Gastroesophageal sphincter (tissue), 4 donors: ENCODE measurements at regions not wholly inside any gene's neighbourhood (a gene's known extent, or its start where the extent isn't known, plus 50 kb on each side); places are given as distances from the start of the nearest gene placed in this dataset.

Experiments used
- ATAC-seq: fragments of 150-250 bp; one replicate; pipeline ENCODE4 v1.9.1; 2016; ENCODE audit warnings: mild to moderate bottlenecking, moderate library complexity
- H3K27ac ChIP-seq, 4 donors: fragments of 200-600 bp; sonication (generic) in 3 of 4; 1 replicate in 3 of 4; 2 replicates in 1 of 4; pipeline ENCODE4 v1.5.1; 2016 to 2019
- H3K27me3 ChIP-seq: fragments of 200-600 bp; sonication (generic); one replicate; pipeline ENCODE4 v1.5.1; 2019
- H3K36me3 ChIP-seq, 2 donors: fragments of 200-600 bp; sonication (generic); one replicate each; pipeline ENCODE4 v1.5.1; 2019; ENCODE audit warnings: control low read depth in 1 of 2
- H3K4me1 ChIP-seq, 3 donors: fragments of 200-600 bp; sonication (generic); 1 replicate in 2 of 3; 2 replicates in 1 of 3; pipeline ENCODE4 v1.5.1; 2016 to 2019; ENCODE audit warnings: control low read depth in 2 of 3
- H3K4me3 ChIP-seq, 2 donors: fragments of 200-600 bp; sonication (generic); one replicate each; pipeline ENCODE4 v1.5.1; 2019; ENCODE audit warnings: mild to moderate bottlenecking in 1 of 2, moderate library complexity in 1 of 2
- H3K9me3 ChIP-seq, 3 donors: fragments of 200-600 bp; sonication (generic); one replicate each; pipeline ENCODE4 v1.5.1; 2017 to 2019; ENCODE audit warnings: control low read depth in 2 of 3
- EP300 ChIP-seq: sonication (generic); formaldehyde crosslinking; IDR thresholded peaks from one replicate; pipeline ENCODE4 v1.6.1; 2017; ENCODE audit warnings: antibody characterized with exemption, mild to moderate bottlenecking
- POLR2A ChIP-seq, 2 donors: fragments of 450-650 bp; IDR thresholded peaks; one replicate each; pipeline ENCODE4 v1.6.1; 2017; ENCODE audit warnings: antibody characterized with exemption in 2 of 2, mild to moderate bottlenecking in 2 of 2, moderate library complexity in 1 of 2
- POLR2AphosphoS5 ChIP-seq: sonication (generic); formaldehyde crosslinking; IDR thresholded peaks from one replicate; pipeline ENCODE4 v1.6.1; 2017; ENCODE audit warnings: antibody characterized with exemption
- WGBS, 2 donors: methylation state at CpG; one replicate each; pipeline ENCODE4 v1.1.5; 2018; ENCODE audit warnings: low coverage in 1 of 2; 5-methylcytosine and 5-hydroxymethylcytosine counted together
- TF ChIP-seq, protein P1 (sequence below), 4 experiments: fragments of 200-600 bp in 2 of 4; fragments of 450-650 bp in 2 of 4; sonication (generic) in 1 of 4; IDR thresholded peaks; one replicate each; pipeline ENCODE4 v1.5.1; 2017 to 2019; ENCODE audit warnings: antibody characterized with exemption in 4 of 4, mild to moderate bottlenecking in 2 of 4, moderate library complexity in 2 of 4

DNA sequence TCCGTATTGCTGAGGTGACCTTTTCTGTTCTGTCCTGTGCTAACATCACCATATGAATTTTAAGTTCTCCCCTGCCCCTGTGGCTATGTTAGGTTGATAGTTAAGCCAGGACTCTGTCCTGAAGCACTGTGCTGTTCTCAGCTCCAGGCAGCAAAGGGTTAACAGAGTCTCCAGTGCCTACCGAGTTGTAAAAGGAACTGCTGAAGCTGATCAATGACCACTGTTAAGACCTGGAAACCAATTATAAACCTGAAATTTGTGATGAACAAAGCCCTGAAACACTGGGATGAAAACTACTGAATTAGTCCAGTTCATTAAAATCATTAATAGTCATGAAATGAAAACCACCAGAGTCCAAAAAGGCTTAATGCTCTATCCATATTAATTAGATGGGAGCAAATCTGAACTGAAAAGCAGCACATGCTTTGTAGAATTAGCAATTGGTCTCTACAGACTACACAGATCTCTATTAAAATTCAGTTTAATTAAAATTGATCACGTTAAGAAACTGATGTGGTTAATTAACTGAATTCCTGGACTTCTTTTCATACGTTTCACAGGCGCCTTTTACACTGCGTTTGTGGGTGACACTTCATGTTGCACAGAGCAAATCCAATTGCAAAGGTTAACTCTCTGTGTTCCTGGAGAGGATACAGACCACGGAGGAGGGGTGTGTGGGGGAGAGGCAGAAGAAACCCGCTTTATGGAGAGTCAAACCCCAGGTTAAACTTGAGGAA, 188.5 kb upstream of the MPPED2 start:
- no peak for TF ChIP-seq EP300
- TF ChIP-seq POLR2AphosphoS5: no peak
- no peak for TF ChIP-seq POLR2A (IDR thresholded peaks at IDR 0.05)
- TF ChIP-seq, protein P1, sequence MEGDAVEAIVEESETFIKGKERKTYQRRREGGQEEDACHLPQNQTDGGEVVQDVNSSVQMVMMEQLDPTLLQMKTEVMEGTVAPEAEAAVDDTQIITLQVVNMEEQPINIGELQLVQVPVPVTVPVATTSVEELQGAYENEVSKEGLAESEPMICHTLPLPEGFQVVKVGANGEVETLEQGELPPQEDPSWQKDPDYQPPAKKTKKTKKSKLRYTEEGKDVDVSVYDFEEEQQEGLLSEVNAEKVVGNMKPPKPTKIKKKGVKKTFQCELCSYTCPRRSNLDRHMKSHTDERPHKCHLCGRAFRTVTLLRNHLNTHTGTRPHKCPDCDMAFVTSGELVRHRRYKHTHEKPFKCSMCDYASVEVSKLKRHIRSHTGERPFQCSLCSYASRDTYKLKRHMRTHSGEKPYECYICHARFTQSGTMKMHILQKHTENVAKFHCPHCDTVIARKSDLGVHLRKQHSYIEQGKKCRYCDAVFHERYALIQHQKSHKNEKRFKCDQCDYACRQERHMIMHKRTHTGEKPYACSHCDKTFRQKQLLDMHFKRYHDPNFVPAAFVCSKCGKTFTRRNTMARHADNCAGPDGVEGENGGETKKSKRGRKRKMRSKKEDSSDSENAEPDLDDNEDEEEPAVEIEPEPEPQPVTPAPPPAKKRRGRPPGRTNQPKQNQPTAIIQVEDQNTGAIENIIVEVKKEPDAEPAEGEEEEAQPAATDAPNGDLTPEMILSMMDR (IDR thresholded peaks at IDR 0.05): no peak
- H3K4me3 ChIP-seq: no peak overlapping the region
- no peaks in the 10 kb centered on the region for H3K36me3 ChIP-seq
- H3K9me3 ChIP-seq: no peaks in the 10 kb centered on the region
- H3K27me3 ChIP-seq: no peaks in the 10 kb centered on the region
- H3K27ac ChIP-seq: no peak overlapping the region
- WGBS, 2 donors: 38 to 58% methylated on average over 8 of the region's 8 CpGs
- ATAC-seq: no peak
- peaks cover 0 to 10% (median 0%) of the 10 kb centered on the region in 3 donors for H3K4me1 ChIP-seq

DNA sequence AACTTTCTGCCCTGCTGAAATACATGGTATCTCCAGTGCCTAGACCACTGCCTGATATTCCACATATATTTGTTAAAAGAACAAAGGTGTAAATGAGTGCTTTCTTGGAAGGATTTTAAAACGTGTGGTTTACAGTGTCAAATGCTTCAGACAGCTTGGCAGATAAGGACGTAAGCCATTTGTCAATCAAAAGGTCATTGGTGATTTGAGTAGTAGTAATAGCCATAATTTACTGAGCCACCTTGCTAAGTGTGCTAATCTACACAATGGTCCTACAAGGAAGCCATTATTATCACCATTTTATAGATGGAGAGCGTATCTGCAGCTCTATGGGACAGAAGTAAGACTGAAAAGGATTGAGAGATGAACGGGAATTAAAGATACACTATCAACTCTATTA, 186.8 kb upstream of the MPPED2 start:
- Histone ChIP-seq H3K9me3 (no peaks in the 10 kb centered on the region), H3K27me3 (no peaks in the 10 kb centered on the region), H3K4me3 (no peak overlapping the region), H3K36me3 (no peaks in the 10 kb centered on the region), H3K4me1 (peaks cover 0 to 10% (median 0%) of the 10 kb centered on the region in 3 donors), H3K27ac (no peak overlapping the region)
- ATAC-seq: no peak
- 78 to 83% methylated on average over 4 of the region's 4 CpGs for WGBS, 2 donors
- TF ChIP-seq, protein P1 (IDR thresholded peaks at IDR 0.05): no peak
- TF ChIP-seq POLR2AphosphoS5 (no peak), POLR2A (IDR thresholded peaks at IDR 0.05) (no peak), EP300 (no peak)

DNA sequence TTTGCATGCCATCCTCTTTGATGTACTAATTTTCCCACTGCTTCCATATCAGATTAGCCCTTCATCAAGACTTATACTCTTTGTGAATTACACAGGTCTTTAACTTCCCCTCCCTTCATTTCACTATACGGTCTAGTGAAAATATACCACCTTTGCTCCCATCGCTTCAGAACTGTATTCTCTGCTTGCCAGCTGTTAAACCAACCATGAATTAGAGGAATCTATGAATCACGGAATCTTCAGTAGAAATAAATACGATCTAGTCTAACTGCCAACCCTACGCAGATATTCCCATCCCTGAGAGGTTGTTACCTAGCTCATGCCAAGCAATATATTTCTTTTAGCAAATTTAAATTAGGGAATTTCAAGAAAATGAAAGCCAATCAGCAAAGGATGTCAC, 177.8 kb upstream of the MPPED2 start:
- Histone ChIP-seq H3K9me3 (peaks cover 0 to 19% (median 0%) of the 10 kb centered on the region in 3 donors), H3K27me3 (no peaks in the 10 kb centered on the region), H3K4me3 (no peak overlapping the region), H3K36me3 (no peaks in the 10 kb centered on the region), H3K4me1 (peaks cover 0 to 5% (median 0%) of the 10 kb centered on the region in 3 donors), H3K27ac (no peak overlapping the region)
- WGBS, 2 donors: 93 to 98% methylated on average over 5 of the region's 5 CpGs
- no peak for ATAC-seq
- TF ChIP-seq, protein P1 (IDR thresholded peaks at IDR 0.05): no peak
- TF ChIP-seq EP300: no peak
- TF ChIP-seq POLR2A (IDR thresholded peaks at IDR 0.05): no peak
- no peak for TF ChIP-seq POLR2AphosphoS5

DNA sequence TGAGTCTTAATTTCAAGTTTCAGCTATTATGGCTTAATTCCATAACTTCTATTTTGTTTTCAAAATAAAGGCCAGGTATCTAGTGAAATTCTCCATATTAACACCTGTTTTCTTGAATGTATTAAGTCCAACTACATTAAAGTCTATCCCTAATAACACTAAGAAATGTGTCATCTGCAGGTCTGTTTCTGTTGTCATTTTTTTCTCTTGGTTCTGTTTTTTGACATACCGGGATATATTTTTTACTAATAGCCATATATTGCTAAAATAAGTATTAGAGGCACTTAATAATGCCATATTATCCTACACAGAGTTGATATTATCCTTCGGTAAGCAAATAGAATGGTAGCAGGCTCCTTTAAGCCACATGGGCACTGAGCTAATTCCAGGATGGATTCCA, 176.0 kb upstream of the MPPED2 start:
- Histone ChIP-seq H3K36me3 (no peaks in the 10 kb centered on the region), H3K9me3 (peaks cover 0 to 19% (median 0%) of the 10 kb centered on the region in 3 donors), H3K4me3 (no peak overlapping the region), H3K4me1 (peaks cover 0 to 8% (median 0%) of the 10 kb centered on the region in 3 donors), H3K27ac (no peak overlapping the region), H3K27me3 (no peaks in the 10 kb centered on the region)
- TF ChIP-seq POLR2A (IDR thresholded peaks at IDR 0.05): no peak
- TF ChIP-seq, protein P1 (IDR thresholded peaks at IDR 0.05): no peak
- WGBS, 2 donors: 93 to 100% methylated on average over 2 of the region's 2 CpGs
- ATAC-seq: no peak

DNA sequence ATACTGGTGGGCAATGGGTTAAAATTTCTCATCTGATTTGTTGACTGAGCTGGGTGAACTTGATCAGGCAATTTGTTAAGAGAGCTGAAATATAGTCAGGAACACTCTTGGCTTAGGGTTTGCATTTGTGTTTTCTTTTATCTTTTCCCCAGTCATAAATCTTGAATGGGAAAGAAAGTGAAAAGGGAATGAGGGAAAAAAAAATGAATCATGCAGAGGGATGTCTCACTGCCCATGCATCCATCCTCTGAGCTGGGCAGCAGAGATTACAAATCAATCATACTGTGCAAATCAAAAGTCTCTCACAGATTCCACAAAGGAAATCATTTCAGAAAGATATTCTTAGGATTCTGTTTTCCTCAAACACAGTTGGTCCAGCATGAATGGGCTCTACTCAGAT, 174.2 kb upstream of the MPPED2 start:
- Histone ChIP-seq H3K36me3 (no peaks in the 10 kb centered on the region), H3K9me3 (peaks cover 0 to 19% (median 0%) of the 10 kb centered on the region in 3 donors), H3K27me3 (no peaks in the 10 kb centered on the region), H3K4me1 (peaks cover 0 to 8% (median 0%) of the 10 kb centered on the region in 3 donors), H3K4me3 (no peak overlapping the region), H3K27ac (no peak overlapping the region)
- ATAC-seq: no peak
- TF ChIP-seq EP300 (no peak), POLR2A (IDR thresholded peaks at IDR 0.05) (no peak), POLR2AphosphoS5 (no peak)
- TF ChIP-seq, protein P1 (IDR thresholded peaks at IDR 0.05): no peak
